GM13976 (cell line): ENCODE measurements at regions not wholly inside any gene's neighbourhood (a gene's known extent, or its start where the extent isn't known, plus 50 kb on each side); places are given as distances from the start of the nearest gene placed in this dataset.

ENCODE experiments used
- DNase-seq: peaks from one replicate; pipeline ENCODE4 v3.0.0; 2012; ENCODE audit warnings: low spot score
- in situ Hi-C: fragments of 300-500 bp; cut with MboI; formaldehyde crosslinking; loops from one replicate; pipeline ENCODE4 v1.12.0; 2022; ENCODE audit warnings: low sequenced_read_pairs, mixed read lengths, inconsistent platforms; ENCODE audit not compliant: unreplicated experiment
- TF ChIP-seq, protein P1 (sequence below): IDR thresholded peaks from 2 replicates; pipeline ENCODE4 v1.5.1; 2012; ENCODE audit warnings: borderline replicate concordance, mild to moderate bottlenecking; ENCODE audit not compliant: insufficient read depth; ENCODE audit errors: extremely low read depth, missing control alignments, control extremely low read depth

DNA sequence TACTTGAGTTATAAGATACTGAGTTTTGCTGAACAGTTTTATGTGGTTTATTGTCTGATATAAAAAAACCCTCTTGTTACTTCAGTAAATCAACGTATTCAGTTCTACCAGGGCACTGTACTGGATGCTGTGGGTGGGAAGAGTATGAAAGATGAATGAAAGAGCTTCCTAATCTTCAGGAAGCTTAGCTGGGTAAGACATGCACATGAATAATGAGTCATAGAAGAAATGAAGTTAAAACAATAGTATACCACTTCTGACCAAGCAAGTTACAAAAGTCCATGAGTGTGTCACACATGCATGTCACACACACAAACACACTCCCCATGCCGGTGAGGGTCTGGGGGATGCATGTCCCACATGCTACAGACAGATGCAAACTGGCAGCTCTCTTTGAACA, 105.9 kb downstream of the SIPA1L2 start:
- no peak for DNase-seq
- TF ChIP-seq, protein P1, sequence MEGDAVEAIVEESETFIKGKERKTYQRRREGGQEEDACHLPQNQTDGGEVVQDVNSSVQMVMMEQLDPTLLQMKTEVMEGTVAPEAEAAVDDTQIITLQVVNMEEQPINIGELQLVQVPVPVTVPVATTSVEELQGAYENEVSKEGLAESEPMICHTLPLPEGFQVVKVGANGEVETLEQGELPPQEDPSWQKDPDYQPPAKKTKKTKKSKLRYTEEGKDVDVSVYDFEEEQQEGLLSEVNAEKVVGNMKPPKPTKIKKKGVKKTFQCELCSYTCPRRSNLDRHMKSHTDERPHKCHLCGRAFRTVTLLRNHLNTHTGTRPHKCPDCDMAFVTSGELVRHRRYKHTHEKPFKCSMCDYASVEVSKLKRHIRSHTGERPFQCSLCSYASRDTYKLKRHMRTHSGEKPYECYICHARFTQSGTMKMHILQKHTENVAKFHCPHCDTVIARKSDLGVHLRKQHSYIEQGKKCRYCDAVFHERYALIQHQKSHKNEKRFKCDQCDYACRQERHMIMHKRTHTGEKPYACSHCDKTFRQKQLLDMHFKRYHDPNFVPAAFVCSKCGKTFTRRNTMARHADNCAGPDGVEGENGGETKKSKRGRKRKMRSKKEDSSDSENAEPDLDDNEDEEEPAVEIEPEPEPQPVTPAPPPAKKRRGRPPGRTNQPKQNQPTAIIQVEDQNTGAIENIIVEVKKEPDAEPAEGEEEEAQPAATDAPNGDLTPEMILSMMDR: no peak
- in situ Hi-C loops: no loop called here

DNA sequence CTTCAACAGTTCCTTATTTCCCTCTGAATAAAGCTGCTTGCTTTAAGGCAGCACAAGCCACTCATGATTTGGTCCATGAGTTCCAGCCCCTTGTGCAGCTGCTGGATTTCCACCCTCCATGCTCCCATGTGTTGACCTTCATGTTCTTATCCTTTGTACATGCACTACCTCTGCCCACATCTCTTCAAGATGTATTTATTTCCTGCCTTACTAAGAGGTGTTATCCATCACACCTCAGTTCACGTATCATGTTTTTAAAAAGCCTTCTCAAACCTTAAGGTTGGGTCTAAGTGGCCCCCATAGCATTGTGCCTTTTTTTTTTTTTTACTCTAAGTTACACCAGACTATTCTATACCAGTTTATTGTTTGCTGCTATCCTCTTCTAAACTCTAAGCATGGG, 107.7 kb downstream of the SIPA1L2 start:
- DNase-seq: no peak
- in situ Hi-C loops: no loop called here
- TF ChIP-seq, protein P1: no peak

GRCh38 chr1:232521660-232522059, 108.3 kb downstream of the SIPA1L2 start:
- no peak for DNase-seq
- in situ Hi-C loops: no loop called here
- TF ChIP-seq, protein P1: no peak

- in situ Hi-C loops: no loop called here
- TF ChIP-seq, protein P1: no peak
- DNase-seq: no peak
Observed at GRCh38 chr1:232519186-232519585, 110.7 kb downstream of the SIPA1L2 start.

DNA sequence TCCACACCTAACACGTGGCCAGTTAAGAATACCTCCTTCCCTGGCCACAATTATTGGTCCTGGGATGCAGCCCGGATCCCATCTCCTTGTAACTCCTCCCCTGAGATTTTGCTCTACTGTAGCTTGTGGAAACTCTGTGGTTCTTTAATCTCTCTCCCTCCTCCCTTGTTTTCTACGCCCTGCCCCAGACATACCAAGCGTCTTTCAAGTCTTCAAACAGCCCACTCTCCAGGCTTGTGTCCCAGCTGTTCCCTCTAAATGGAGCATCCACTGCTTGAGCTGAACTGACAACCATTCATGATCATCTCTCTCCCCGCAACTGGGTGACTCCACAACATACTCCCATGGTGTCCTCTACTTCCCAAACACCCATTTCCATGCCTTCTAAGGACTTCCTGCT, 111.6 kb downstream of the SIPA1L2 start:
- in situ Hi-C loops: no loop called here
- TF ChIP-seq, protein P1: no peak
- DNase-seq: no peak

GRCh38 chr1:232517204-232517603, 112.7 kb downstream of the SIPA1L2 start:
- TF ChIP-seq, protein P1: no peak
- in situ Hi-C loops: no loop called here
- DNase-seq: no peak

DNA sequence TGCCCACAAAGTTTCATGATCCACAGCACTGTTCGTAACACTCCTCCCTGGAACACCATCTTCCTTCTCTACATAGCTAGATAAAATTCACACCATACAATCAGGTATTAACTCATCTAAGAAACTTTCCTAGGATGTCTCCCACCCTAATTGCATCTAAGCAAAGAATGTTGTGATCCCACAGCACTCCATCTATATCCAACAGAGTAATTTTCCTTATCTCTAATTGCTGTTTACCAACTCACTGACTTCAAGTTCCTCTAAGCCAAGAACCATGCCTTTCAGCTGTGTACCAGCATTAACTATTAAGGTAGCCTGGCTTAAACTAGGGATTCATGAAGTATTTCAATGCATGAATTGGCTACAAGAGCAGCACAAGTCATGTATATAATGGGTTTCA, 114.2 kb downstream of the SIPA1L2 start:
- in situ Hi-C loops: no loop called here

More for the DNA sequence above, 114.2 kb downstream of the SIPA1L2 start:
- TF ChIP-seq, protein P1: no peak
- DNase-seq: no peak
